ENCODE measurements at regions not wholly inside any gene's neighbourhood (a gene's known extent, or its start where the extent isn't known, plus 50 kb on each side); places are given as distances from the start of the nearest gene placed in this dataset.

- no peaks in the 10 kb centered on the region for H3K4me1 ChIP-seq (ENCODE audit: control insufficient read depth in 2 of 2, insufficient read depth in 2 of 2, low read length in 2 of 2)
- WGBS = 67% methylated on average over 1 of the region's 1 CpG
- H3K36me3 ChIP-seq (ENCODE audit: control insufficient read depth in 2 of 2, insufficient read depth in 2 of 2, low read length in 1 of 2) = no peaks in the 10 kb centered on the region
- H3K27me3 ChIP-seq (ENCODE audit: control insufficient read depth in 2 of 2, insufficient read depth in 1 of 2, low read length in 1 of 2) = no peaks in the 10 kb centered on the region
- no peak for DNase-seq (ENCODE audit: low read depth in 6 of 9, low spot score in 9 of 9)
- H3K9me3 ChIP-seq (ENCODE audit: control insufficient read depth in 2 of 2, insufficient read depth in 1 of 2, low read length in 1 of 2) = peaks cover 0 to 6% of the 10 kb centered on the region in 2 donors
- H3K27ac ChIP-seq (ENCODE audit: low read depth in 1 of 2, low read length in 1 of 2) = no peak overlapping the region
- H3K4me3 ChIP-seq (ENCODE audit: low read length in 2 of 2) = no peak overlapping the region
Observed at GRCh38 chr12:92216092-92216491, 70.4 kb upstream of the BTG1 start.

GRCh38 chr12:92215358-92215757 lies 69.7 kb upstream of the BTG1 start:
- WGBS = 97% methylated on average over 5 of the region's 5 CpGs
- H3K36me3 ChIP-seq (ENCODE audit: control insufficient read depth in 2 of 2, insufficient read depth in 2 of 2, low read length in 1 of 2) = no peaks in the 10 kb centered on the region
- DNase-seq (ENCODE audit: low read depth in 6 of 9, low spot score in 9 of 9) = no peak
- H3K27me3 ChIP-seq (ENCODE audit: control insufficient read depth in 2 of 2, insufficient read depth in 1 of 2, low read length in 1 of 2) = no peaks in the 10 kb centered on the region
- H3K4me1 ChIP-seq (ENCODE audit: control insufficient read depth in 2 of 2, insufficient read depth in 2 of 2, low read length in 2 of 2) = peaks cover 1 to 2% of the 10 kb centered on the region in 2 donors
- no peak overlapping the region for H3K4me3 ChIP-seq (ENCODE audit: low read length in 2 of 2)
- H3K9me3 ChIP-seq (ENCODE audit: control insufficient read depth in 2 of 2, insufficient read depth in 1 of 2, low read length in 1 of 2) = peaks cover 0 to 7% of the 10 kb centered on the region in 2 donors
- H3K27ac ChIP-seq (ENCODE audit: low read depth in 1 of 2, low read length in 1 of 2) = no peak overlapping the region

GRCh38 chr12:92213166-92213565 lies 67.5 kb upstream of the BTG1 start:
- Histone ChIP-seq H3K27me3 (ENCODE audit: control insufficient read depth in 2 of 2, insufficient read depth in 1 of 2, low read length in 1 of 2) (no peaks in the 10 kb centered on the region), H3K36me3 (ENCODE audit: control insufficient read depth in 2 of 2, insufficient read depth in 2 of 2, low read length in 1 of 2) (no peaks in the 10 kb centered on the region), H3K4me3 (ENCODE audit: low read length in 2 of 2) (no peak overlapping the region), H3K27ac (ENCODE audit: low read depth in 1 of 2, low read length in 1 of 2) (no peak overlapping the region), H3K4me1 (ENCODE audit: control insufficient read depth in 2 of 2, insufficient read depth in 2 of 2, low read length in 2 of 2) (peaks cover 19 to 23% of the 10 kb centered on the region in 2 donors), H3K9me3 (ENCODE audit: control insufficient read depth in 2 of 2, insufficient read depth in 1 of 2, low read length in 1 of 2) (peaks cover 0 to 3% of the 10 kb centered on the region in 2 donors)
- no peak for DNase-seq (ENCODE audit: low read depth in 6 of 9, low spot score in 9 of 9)
- WGBS = 93% methylated on average over 2 of the region's 2 CpGs

- H3K27ac ChIP-seq (ENCODE audit: low read depth in 1 of 2, low read length in 1 of 2) = peak overlapping the region; percentile 83 to 84
- H3K4me3 ChIP-seq (ENCODE audit: low read length in 2 of 2) = no peak overlapping the region
- peaks cover 0 to 3% of the 10 kb centered on the region in 2 donors for H3K9me3 ChIP-seq (ENCODE audit: control insufficient read depth in 2 of 2, insufficient read depth in 1 of 2, low read length in 1 of 2)
Observed at GRCh38 chr12:92210071-92210470, 64.4 kb upstream of the BTG1 start.

GRCh38 chr12:92208613-92209121 lies 63.0 kb upstream of the BTG1 start:
- 20% methylated on average over 6 of the region's 6 CpGs for WGBS
- peak in 8 of 9 donors; percentile 50 to 87 (median 64) for DNase-seq (ENCODE audit: low read depth in 6 of 9, low spot score in 9 of 9)
- no peaks in the 10 kb centered on the region for H3K36me3 ChIP-seq (ENCODE audit: control insufficient read depth in 2 of 2, insufficient read depth in 2 of 2, low read length in 1 of 2)
- H3K4me1 ChIP-seq (ENCODE audit: control insufficient read depth in 2 of 2, insufficient read depth in 2 of 2, low read length in 2 of 2) = peaks cover 19 to 26% of the 10 kb centered on the region in 2 donors
- H3K27me3 ChIP-seq (ENCODE audit: control insufficient read depth in 2 of 2, insufficient read depth in 1 of 2, low read length in 1 of 2) = no peaks in the 10 kb centered on the region
- peak overlapping the region; percentile 83 to 90 for H3K27ac ChIP-seq (ENCODE audit: low read depth in 1 of 2, low read length in 1 of 2)
- no peak overlapping the region for H3K4me3 ChIP-seq (ENCODE audit: low read length in 2 of 2)
- H3K9me3 ChIP-seq (ENCODE audit: control insufficient read depth in 2 of 2, insufficient read depth in 1 of 2, low read length in 1 of 2) = peaks cover 0 to 3% of the 10 kb centered on the region in 2 donors

More at GRCh38 chr12:92210071-92210470, 64.4 kb upstream of the BTG1 start:
- Histone ChIP-seq H3K27me3 (ENCODE audit: control insufficient read depth in 2 of 2, insufficient read depth in 1 of 2, low read length in 1 of 2) (no peaks in the 10 kb centered on the region), H3K4me1 (ENCODE audit: control insufficient read depth in 2 of 2, insufficient read depth in 2 of 2, low read length in 2 of 2) (peaks cover 19 to 26% of the 10 kb centered on the region in 2 donors), H3K36me3 (ENCODE audit: control insufficient read depth in 2 of 2, insufficient read depth in 2 of 2, low read length in 1 of 2) (no peaks in the 10 kb centered on the region)
- DNase-seq (ENCODE audit: low read depth in 6 of 9, low spot score in 9 of 9) = peak in 5 of 9 donors; percentile 50 to 78 (median 56)
- WGBS = 42% methylated on average over 4 of the region's 4 CpGs

- H3K27ac ChIP-seq (ENCODE audit: low read depth in 1 of 2, low read length in 1 of 2) = no peak overlapping the region
- H3K9me3 ChIP-seq (ENCODE audit: control insufficient read depth in 2 of 2, insufficient read depth in 1 of 2, low read length in 1 of 2) = peaks cover 0 to 3% of the 10 kb centered on the region in 2 donors
- WGBS = 100% methylated on average over 1 of the region's 1 CpG
- no peak overlapping the region for H3K4me3 ChIP-seq (ENCODE audit: low read length in 2 of 2)
- H3K4me1 ChIP-seq (ENCODE audit: control insufficient read depth in 2 of 2, insufficient read depth in 2 of 2, low read length in 2 of 2) = peaks cover 19 to 26% of the 10 kb centered on the region in 2 donors
- no peaks in the 10 kb centered on the region for H3K36me3 ChIP-seq (ENCODE audit: control insufficient read depth in 2 of 2, insufficient read depth in 2 of 2, low read length in 1 of 2)
- H3K27me3 ChIP-seq (ENCODE audit: control insufficient read depth in 2 of 2, insufficient read depth in 1 of 2, low read length in 1 of 2) = no peaks in the 10 kb centered on the region
- DNase-seq (ENCODE audit: low read depth in 6 of 9, low spot score in 9 of 9) = no peak
Observed at GRCh38 chr12:92206596-92206995, 61.0 kb upstream of the BTG1 start.

GRCh38 chr12:92206011-92206410 lies 60.4 kb upstream of the BTG1 start:
- Histone ChIP-seq H3K36me3 (ENCODE audit: control insufficient read depth in 2 of 2, insufficient read depth in 2 of 2, low read length in 1 of 2) (no peaks in the 10 kb centered on the region), H3K4me1 (ENCODE audit: control insufficient read depth in 2 of 2, insufficient read depth in 2 of 2, low read length in 2 of 2) (peaks cover 19 to 26% of the 10 kb centered on the region in 2 donors), H3K27me3 (ENCODE audit: control insufficient read depth in 2 of 2, insufficient read depth in 1 of 2, low read length in 1 of 2) (no peaks in the 10 kb centered on the region), H3K4me3 (ENCODE audit: low read length in 2 of 2) (no peak overlapping the region), H3K27ac (ENCODE audit: low read depth in 1 of 2, low read length in 1 of 2) (no peak overlapping the region), H3K9me3 (ENCODE audit: control insufficient read depth in 2 of 2, insufficient read depth in 1 of 2, low read length in 1 of 2) (peaks cover 0 to under 1% of the 10 kb centered on the region in 2 donors)
- DNase-seq (ENCODE audit: low read depth in 6 of 9, low spot score in 9 of 9) = no peak
- 94% methylated on average over 1 of the region's 1 CpG for WGBS

- H3K4me1 ChIP-seq (ENCODE audit: control insufficient read depth in 2 of 2, insufficient read depth in 2 of 2, low read length in 2 of 2) = no peaks in the 10 kb centered on the region
- WGBS = 96% methylated on average over 6 of the region's 6 CpGs
- no peaks in the 10 kb centered on the region for H3K36me3 ChIP-seq (ENCODE audit: control insufficient read depth in 2 of 2, insufficient read depth in 2 of 2, low read length in 1 of 2)
- H3K9me3 ChIP-seq (ENCODE audit: control insufficient read depth in 2 of 2, insufficient read depth in 1 of 2, low read length in 1 of 2) = peaks cover 0 to under 1% of the 10 kb centered on the region in 2 donors
- no peaks in the 10 kb centered on the region for H3K27me3 ChIP-seq (ENCODE audit: control insufficient read depth in 2 of 2, insufficient read depth in 1 of 2, low read length in 1 of 2)
- no peak overlapping the region for H3K27ac ChIP-seq (ENCODE audit: low read depth in 1 of 2, low read length in 1 of 2)
- no peak overlapping the region for H3K4me3 ChIP-seq (ENCODE audit: low read length in 2 of 2)
- DNase-seq (ENCODE audit: low read depth in 6 of 9, low spot score in 9 of 9) = no peak
Observed at GRCh38 chr12:92199819-92200576, 54.4 kb upstream of the BTG1 start.

GRCh38 chr12:92197815-92198214 lies 52.2 kb upstream of the BTG1 start:
- no peak overlapping the region for H3K27ac ChIP-seq (ENCODE audit: low read depth in 1 of 2, low read length in 1 of 2)
- WGBS = 96% methylated on average over 4 of the region's 4 CpGs
- H3K4me1 ChIP-seq (ENCODE audit: control insufficient read depth in 2 of 2, insufficient read depth in 2 of 2, low read length in 2 of 2) = no peaks in the 10 kb centered on the region
- no peak for DNase-seq (ENCODE audit: low read depth in 6 of 9, low spot score in 9 of 9)
- no peak overlapping the region for H3K4me3 ChIP-seq (ENCODE audit: low read length in 2 of 2)
- H3K36me3 ChIP-seq (ENCODE audit: control insufficient read depth in 2 of 2, insufficient read depth in 2 of 2, low read length in 1 of 2) = no peaks in the 10 kb centered on the region
- H3K9me3 ChIP-seq (ENCODE audit: control insufficient read depth in 2 of 2, insufficient read depth in 1 of 2, low read length in 1 of 2) = peaks cover 0 to 4% of the 10 kb centered on the region in 2 donors
- H3K27me3 ChIP-seq (ENCODE audit: control insufficient read depth in 2 of 2, insufficient read depth in 1 of 2, low read length in 1 of 2) = no peaks in the 10 kb centered on the region

All from thymus (tissue), 11 donors.